Body of pancreas (tissue), 4 donors: ENCODE measurements at regions not wholly inside any gene's neighbourhood (a gene's known extent, or its start where the extent isn't known, plus 50 kb on each side); places are given as distances from the start of the nearest gene placed in this dataset.

Experiments used
- CTCF ChIP-seq, 7 experiments: fragments of 450-650 bp in 4 of 7; fragments of 200-600 bp in 3 of 7; sonication (generic) in 3 of 7; IDR thresholded peaks; one replicate each; pipeline ENCODE4 v1.5.1; 2016 to 2019; ENCODE audit warnings: antibody characterized with exemption in 7 of 7
- POLR2A ChIP-seq, 3 donors: fragments of 450-650 bp; IDR thresholded peaks; one replicate each; pipeline ENCODE4 v1.6.1; 2016; ENCODE audit warnings: antibody characterized with exemption in 3 of 3, mild to moderate bottlenecking in 2 of 3

- TF ChIP-seq CTCF (IDR thresholded peaks at IDR 0.05) (no peak), POLR2A (IDR thresholded peaks at IDR 0.05) (no peak)
These were observed 70.9 kb upstream of the CHST15 start for GRCh38 chr10:124164264-124164663.
